ENCODE measurements at regions not wholly inside any gene's neighbourhood (a gene's known extent, or its start where the extent isn't known, plus 50 kb on each side); places are given as distances from the start of the nearest gene placed in this dataset.
"Not testable (repeated sequence)": the region's sequence is repeated elsewhere in the genome, so short reads cannot be mapped to it uniquely, and the experiment has no call there.

DNA sequence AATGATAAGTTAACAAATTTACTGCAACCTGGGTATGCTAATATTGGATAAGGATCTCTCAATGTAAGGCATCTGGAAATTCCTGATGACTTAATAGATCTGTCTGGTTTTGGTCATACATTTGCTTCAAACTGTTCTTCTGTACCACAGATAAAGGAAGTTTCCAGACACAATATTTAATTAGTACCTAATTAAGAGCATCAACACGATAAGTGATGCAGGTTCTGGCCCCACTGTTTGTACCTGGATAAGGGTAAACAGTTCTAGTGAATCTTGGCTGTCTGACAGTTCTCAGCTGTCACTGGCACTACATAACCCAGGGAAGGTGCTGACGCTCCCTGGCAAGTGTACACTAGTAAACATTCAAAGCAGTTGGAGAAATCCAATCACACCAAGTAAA lies 165.6 kb downstream of the MZT1 start:
- Mint-ChIP-seq H3K27me3 (ENCODE audit: low read depth) (no peaks in the 10 kb centered on the region), H3K9me3 (no peaks in the 10 kb centered on the region), H3K27ac (no peak overlapping the region), H3K4me1 (ENCODE audit: low read depth) (no peaks in the 10 kb centered on the region), H3K4me3 (no peak overlapping the region), H3K36me3 (ENCODE audit: low read depth) (no peaks in the 10 kb centered on the region)
- no peak for DNase-seq (ENCODE audit: low spot score)

- H3K27me3 Mint-ChIP-seq (ENCODE audit: low read depth) = no peaks in the 10 kb centered on the region
- no peaks in the 10 kb centered on the region for H3K4me1 Mint-ChIP-seq (ENCODE audit: low read depth)
- H3K27ac Mint-ChIP-seq = no peak overlapping the region
- no peak for DNase-seq (ENCODE audit: low spot score)
- H3K9me3 Mint-ChIP-seq = no peaks in the 10 kb centered on the region
- no peaks in the 10 kb centered on the region for H3K36me3 Mint-ChIP-seq (ENCODE audit: low read depth)
- no peak overlapping the region for H3K4me3 Mint-ChIP-seq
Observed at GRCh38 chr13:72559716-72560115, 167.7 kb downstream of the MZT1 start.

DNA sequence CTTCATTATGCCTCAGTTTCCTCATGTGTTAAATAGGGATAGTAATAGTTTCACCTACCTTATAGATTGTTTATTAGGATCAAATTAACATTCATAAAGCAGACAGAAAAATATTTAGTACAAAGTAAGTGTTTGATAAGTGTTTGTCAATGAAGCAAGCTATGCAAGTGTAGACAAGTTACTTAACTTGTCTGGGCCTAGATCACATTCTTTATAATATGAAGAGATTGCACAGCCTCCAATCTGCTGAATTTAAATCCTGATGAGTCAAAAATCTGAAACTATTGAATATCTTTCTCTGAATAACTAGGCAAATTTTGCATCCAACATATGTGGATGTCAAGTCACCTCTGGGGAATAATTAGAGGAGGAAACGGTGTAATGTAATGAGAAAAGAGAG lies 170.5 kb downstream of the MZT1 start:
- H3K9me3 Mint-ChIP-seq = no peaks in the 10 kb centered on the region
- no peaks in the 10 kb centered on the region for H3K4me1 Mint-ChIP-seq (ENCODE audit: low read depth)
- H3K36me3 Mint-ChIP-seq (ENCODE audit: low read depth) = no peaks in the 10 kb centered on the region
- DNase-seq (ENCODE audit: low spot score) = no peak
- no peak overlapping the region for H3K27ac Mint-ChIP-seq
- no peak overlapping the region for H3K4me3 Mint-ChIP-seq
- no peaks in the 10 kb centered on the region for H3K27me3 Mint-ChIP-seq (ENCODE audit: low read depth)

- H3K4me3 Mint-ChIP-seq = no peak overlapping the region
Observed at GRCh38 chr13:72555601-72556000, 171.8 kb downstream of the MZT1 start.

DNA sequence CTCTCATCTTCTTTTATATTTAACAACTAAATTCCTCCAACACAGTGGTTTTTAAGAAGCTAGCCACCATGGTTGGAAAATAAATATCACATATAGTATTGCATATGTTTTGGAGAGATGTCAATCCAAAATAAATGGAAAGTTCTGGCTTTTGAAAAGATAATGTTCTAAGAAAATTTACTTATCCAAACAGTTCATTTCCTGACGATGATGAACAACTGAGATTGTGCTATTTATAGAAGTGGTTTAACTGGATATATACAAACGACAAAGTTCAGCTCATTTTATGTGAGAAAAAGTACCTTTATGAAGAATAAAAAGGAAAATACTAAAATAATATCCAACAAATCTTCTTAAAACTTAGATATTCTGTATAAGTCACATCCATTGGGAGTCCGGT lies 174.7 kb downstream of the MZT1 start:
- Mint-ChIP-seq H3K27ac (no peak overlapping the region), H3K36me3 (ENCODE audit: low read depth) (no peaks in the 10 kb centered on the region), H3K4me1 (ENCODE audit: low read depth) (no peaks in the 10 kb centered on the region), H3K4me3 (no peak overlapping the region), H3K27me3 (ENCODE audit: low read depth) (no peaks in the 10 kb centered on the region), H3K9me3 (no peaks in the 10 kb centered on the region)
- no peak for DNase-seq (ENCODE audit: low spot score)

More at GRCh38 chr13:72555601-72556000, 171.8 kb downstream of the MZT1 start:
- no peaks in the 10 kb centered on the region for H3K4me1 Mint-ChIP-seq (ENCODE audit: low read depth)
- no peaks in the 10 kb centered on the region for H3K27me3 Mint-ChIP-seq (ENCODE audit: low read depth)
- no peaks in the 10 kb centered on the region for H3K36me3 Mint-ChIP-seq (ENCODE audit: low read depth)
- H3K9me3 Mint-ChIP-seq = no peaks in the 10 kb centered on the region
- H3K27ac Mint-ChIP-seq = no peak overlapping the region
- DNase-seq (ENCODE audit: low spot score) = no peak

DNA sequence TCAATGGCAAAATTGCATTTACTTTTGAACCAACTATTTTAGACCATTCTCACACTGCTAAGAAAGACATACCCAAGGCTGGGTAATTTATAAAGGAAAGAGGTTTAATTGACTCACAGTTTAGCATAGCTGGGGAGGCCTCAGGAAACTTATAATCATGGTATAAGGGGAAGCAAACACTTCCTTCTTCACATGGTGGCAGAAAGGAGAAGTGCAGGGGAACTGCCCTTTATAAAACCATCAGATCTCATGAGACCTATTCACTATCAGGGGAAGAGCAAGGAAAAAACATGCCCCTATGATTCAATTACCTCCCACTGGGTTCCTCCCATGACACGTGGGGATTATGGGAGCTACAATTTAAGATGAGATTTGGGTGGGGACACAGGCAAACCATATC lies 181.5 kb downstream of the MZT1 start:
- not testable (repeated sequence) for H3K9me3 Mint-ChIP-seq

GRCh38 chr13:72545030-72545719 lies 182.3 kb downstream of the MZT1 start:
- no peaks in the 10 kb centered on the region for H3K9me3 Mint-ChIP-seq
- no peak overlapping the region for H3K27ac Mint-ChIP-seq
- no peak overlapping the region for H3K4me3 Mint-ChIP-seq
- no peaks in the 10 kb centered on the region for H3K36me3 Mint-ChIP-seq (ENCODE audit: low read depth)
- H3K4me1 Mint-ChIP-seq (ENCODE audit: low read depth) = no peaks in the 10 kb centered on the region
- no peak for DNase-seq (ENCODE audit: low spot score)
- H3K27me3 Mint-ChIP-seq (ENCODE audit: low read depth) = no peaks in the 10 kb centered on the region

More for the DNA sequence above, 181.5 kb downstream of the MZT1 start:
- H3K36me3 Mint-ChIP-seq (ENCODE audit: low read depth); H3K4me3 Mint-ChIP-seq; H3K4me1 Mint-ChIP-seq (ENCODE audit: low read depth); H3K27me3 Mint-ChIP-seq (ENCODE audit: low read depth); DNase-seq (ENCODE audit: low spot score); H3K27ac Mint-ChIP-seq: not testable (repeated sequence)

DNA sequence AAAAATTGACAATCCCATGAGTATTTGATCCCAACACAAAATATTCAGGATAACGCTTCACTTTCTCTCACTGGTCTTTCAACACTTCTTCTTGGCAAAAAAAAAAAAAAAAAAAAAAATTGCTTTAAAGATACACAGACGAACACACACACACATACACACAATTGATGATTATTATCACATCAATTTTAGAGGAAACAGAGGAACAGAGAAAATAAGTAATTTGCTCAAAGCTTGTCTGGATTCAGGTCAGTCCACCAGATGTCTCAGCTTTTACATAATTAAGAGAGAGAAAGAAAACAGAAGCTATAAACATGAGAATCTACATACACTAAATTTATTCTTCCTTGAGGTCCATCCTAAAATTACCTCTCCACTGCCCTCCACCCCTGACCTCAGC lies 183.4 kb downstream of the MZT1 start:
- Mint-ChIP-seq H3K27me3 (ENCODE audit: low read depth) (no peaks in the 10 kb centered on the region), H3K27ac (no peak overlapping the region), H3K4me3 (no peak overlapping the region), H3K36me3 (ENCODE audit: low read depth) (no peaks in the 10 kb centered on the region), H3K9me3 (no peaks in the 10 kb centered on the region), H3K4me1 (ENCODE audit: low read depth) (no peaks in the 10 kb centered on the region)
- DNase-seq (ENCODE audit: low spot score) = no peak

GRCh38 chr13:72542241-72542640 lies 185.2 kb downstream of the MZT1 start:
- H3K36me3 Mint-ChIP-seq (ENCODE audit: low read depth) = no peaks in the 10 kb centered on the region
- H3K4me1 Mint-ChIP-seq (ENCODE audit: low read depth) = no peaks in the 10 kb centered on the region
- no peaks in the 10 kb centered on the region for H3K9me3 Mint-ChIP-seq
- no peaks in the 10 kb centered on the region for H3K27me3 Mint-ChIP-seq (ENCODE audit: low read depth)
- no peak overlapping the region for H3K27ac Mint-ChIP-seq
- DNase-seq (ENCODE audit: low spot score) = no peak
- H3K4me3 Mint-ChIP-seq = no peak overlapping the region

DNA sequence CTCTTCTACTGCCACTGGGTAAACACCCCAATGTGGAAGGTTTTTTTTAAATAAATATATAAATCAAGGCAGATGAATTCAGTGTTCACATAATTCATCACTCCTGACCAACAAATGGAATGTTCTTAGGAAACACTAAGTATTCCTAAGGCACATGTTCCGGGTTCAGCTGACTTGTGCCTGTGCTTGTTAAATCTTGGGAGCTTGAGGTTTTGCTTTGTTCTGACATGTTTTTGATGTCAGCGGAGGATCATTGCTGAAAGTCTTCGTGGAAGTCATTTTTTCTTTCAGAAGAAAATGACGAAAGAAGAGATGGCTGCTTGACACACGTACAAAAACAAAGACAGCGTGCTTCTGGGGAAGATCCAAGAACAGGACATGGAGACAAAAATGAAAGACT lies 185.8 kb downstream of the MZT1 start:
- no peak overlapping the region for H3K27ac Mint-ChIP-seq
- H3K4me1 Mint-ChIP-seq (ENCODE audit: low read depth) = no peaks in the 10 kb centered on the region
- no peak overlapping the region for H3K4me3 Mint-ChIP-seq
- no peak for DNase-seq (ENCODE audit: low spot score)
- H3K9me3 Mint-ChIP-seq = no peaks in the 10 kb centered on the region
- H3K27me3 Mint-ChIP-seq (ENCODE audit: low read depth) = no peaks in the 10 kb centered on the region
- H3K36me3 Mint-ChIP-seq (ENCODE audit: low read depth) = no peaks in the 10 kb centered on the region

- H3K4me1 Mint-ChIP-seq (ENCODE audit: low read depth) = no peaks in the 10 kb centered on the region
- no peaks in the 10 kb centered on the region for H3K9me3 Mint-ChIP-seq
- no peak for DNase-seq (ENCODE audit: low spot score)
- H3K36me3 Mint-ChIP-seq (ENCODE audit: low read depth) = no peaks in the 10 kb centered on the region
- H3K27me3 Mint-ChIP-seq (ENCODE audit: low read depth) = no peaks in the 10 kb centered on the region
- no peak overlapping the region for H3K27ac Mint-ChIP-seq
- no peak overlapping the region for H3K4me3 Mint-ChIP-seq
Observed at GRCh38 chr13:72540881-72541280, 186.5 kb downstream of the MZT1 start.

DNA sequence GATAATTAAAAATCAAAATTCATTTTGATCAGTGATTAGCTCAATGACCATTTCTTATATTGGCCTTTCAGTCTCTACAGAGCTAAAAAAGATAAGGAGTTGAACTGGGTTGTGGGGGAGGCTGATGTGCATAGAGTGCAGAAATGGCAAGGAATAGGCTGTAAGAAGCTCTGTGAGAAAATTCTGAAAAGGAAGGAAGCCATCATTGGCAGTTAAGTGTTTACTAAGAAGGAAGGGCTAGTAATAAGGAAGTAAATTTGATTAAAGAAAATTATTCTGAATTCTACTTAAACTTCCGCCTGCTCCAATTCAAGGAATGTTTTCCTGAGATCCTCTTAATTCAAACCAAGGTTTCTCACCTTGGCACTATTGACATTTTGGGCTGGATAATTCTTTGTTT lies 187.5 kb downstream of the MZT1 start:
- no peaks in the 10 kb centered on the region for H3K9me3 Mint-ChIP-seq
- H3K27me3 Mint-ChIP-seq (ENCODE audit: low read depth) = no peaks in the 10 kb centered on the region
- no peak overlapping the region for H3K4me3 Mint-ChIP-seq
- no peaks in the 10 kb centered on the region for H3K4me1 Mint-ChIP-seq (ENCODE audit: low read depth)
- H3K36me3 Mint-ChIP-seq (ENCODE audit: low read depth) = no peaks in the 10 kb centered on the region
- H3K27ac Mint-ChIP-seq = no peak overlapping the region
- DNase-seq (ENCODE audit: low spot score) = no peak

DNA sequence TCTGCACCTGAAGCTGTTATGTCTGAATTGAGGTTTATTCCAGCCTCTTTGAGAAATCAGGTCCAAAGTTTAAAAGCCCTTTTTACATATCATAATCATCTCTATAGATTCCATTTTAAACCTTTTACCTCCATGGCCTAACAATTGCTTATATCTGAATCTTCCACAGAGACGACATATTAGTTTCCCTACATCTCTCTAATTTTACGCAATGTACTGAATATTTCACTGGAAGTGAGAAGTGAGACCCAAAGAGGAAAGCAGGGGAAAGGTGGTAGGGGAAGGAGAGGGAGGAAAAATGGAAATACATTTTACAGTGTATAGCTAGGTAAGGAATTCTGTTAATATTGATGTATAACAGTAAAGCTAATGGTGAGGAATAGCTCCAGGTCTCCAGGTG lies 189.6 kb downstream of the MZT1 start:
- H3K4me3 Mint-ChIP-seq = no peak overlapping the region
- no peak overlapping the region for H3K27ac Mint-ChIP-seq
- no peaks in the 10 kb centered on the region for H3K9me3 Mint-ChIP-seq
- no peak for DNase-seq (ENCODE audit: low spot score)
- no peaks in the 10 kb centered on the region for H3K36me3 Mint-ChIP-seq (ENCODE audit: low read depth)
- no peaks in the 10 kb centered on the region for H3K4me1 Mint-ChIP-seq (ENCODE audit: low read depth)
- H3K27me3 Mint-ChIP-seq (ENCODE audit: low read depth) = no peaks in the 10 kb centered on the region

- Mint-ChIP-seq H3K27me3 (ENCODE audit: low read depth) (no peaks in the 10 kb centered on the region), H3K4me3 (no peak overlapping the region), H3K27ac (no peak overlapping the region), H3K4me1 (ENCODE audit: low read depth) (no peaks in the 10 kb centered on the region), H3K9me3 (no peaks in the 10 kb centered on the region), H3K36me3 (ENCODE audit: low read depth) (no peaks in the 10 kb centered on the region)
- DNase-seq (ENCODE audit: low spot score) = no peak
Observed at GRCh38 chr13:72537395-72537780, 190.0 kb downstream of the MZT1 start.

- H3K4me3 Mint-ChIP-seq = no peak overlapping the region
- no peaks in the 10 kb centered on the region for H3K36me3 Mint-ChIP-seq (ENCODE audit: low read depth)
- no peaks in the 10 kb centered on the region for H3K4me1 Mint-ChIP-seq (ENCODE audit: low read depth)
- no peak overlapping the region for H3K27ac Mint-ChIP-seq
- no peaks in the 10 kb centered on the region for H3K27me3 Mint-ChIP-seq (ENCODE audit: low read depth)
- no peak for DNase-seq (ENCODE audit: low spot score)
- no peaks in the 10 kb centered on the region for H3K9me3 Mint-ChIP-seq
Observed at GRCh38 chr13:72536714-72537394, 190.6 kb downstream of the MZT1 start.
